ENCODE measurements at regions not wholly inside any gene's neighbourhood (a gene's known extent, or its start where the extent isn't known, plus 50 kb on each side); places are given as distances from the start of the nearest gene placed in this dataset.
A peak's percentile ranks its signal among the peaks of the same experiment; 100 is the strongest.
"Not testable (repeated sequence)": the region's sequence is repeated elsewhere in the genome, so short reads cannot be mapped to it uniquely, and the experiment has no call there.

DNA sequence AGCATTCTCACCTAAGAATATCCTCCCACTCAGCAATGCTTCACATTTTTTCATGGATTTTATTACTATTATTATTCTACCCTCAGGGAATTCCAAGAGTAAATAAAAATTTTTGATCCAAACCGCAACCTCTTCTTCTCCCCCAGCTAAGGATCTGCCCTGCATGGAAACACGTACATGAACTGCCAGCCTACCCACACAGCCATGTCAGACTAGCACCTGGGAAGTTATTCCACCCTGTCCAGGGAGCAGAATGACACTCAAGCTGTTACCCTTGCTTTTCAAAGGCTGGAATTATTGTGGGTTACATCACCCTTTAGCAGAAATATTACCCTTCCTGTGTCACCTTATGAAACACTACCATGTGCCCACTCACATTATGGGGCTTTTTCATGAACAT, 227.3 kb upstream of the USP15 start:
- no peak for DNase-seq

DNA sequence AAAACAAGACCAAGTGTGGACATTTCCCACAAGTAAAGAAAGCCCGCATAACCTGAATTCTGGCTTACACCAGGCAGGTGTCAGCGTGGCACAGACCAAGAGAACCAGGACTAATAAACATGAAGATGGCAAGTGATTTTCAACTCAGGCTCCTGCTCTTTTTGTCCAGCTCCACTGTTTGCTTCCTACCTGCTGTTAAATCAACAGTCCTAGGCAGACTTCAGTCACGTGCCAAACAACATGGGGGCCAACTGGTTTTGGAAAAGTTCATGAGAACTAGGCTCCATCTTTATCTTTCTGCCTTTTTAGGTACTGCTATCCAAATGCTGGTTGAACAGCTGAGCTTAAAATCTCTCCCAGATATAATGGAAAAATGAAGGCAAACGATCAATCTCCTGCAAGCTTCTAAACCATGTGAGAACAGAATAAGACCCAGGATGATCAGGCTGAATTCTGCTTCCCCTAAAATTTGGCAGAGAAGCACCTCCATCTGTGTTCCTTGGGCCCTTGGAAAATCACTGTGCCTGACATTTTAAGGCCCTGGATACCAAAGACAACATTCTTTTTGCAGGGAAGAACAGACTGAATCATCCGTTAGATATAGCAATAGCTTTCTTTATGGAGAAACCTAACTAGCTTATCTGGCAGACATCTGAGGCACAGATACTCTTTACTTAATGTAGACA, 215.6 kb upstream of the USP15 start:
- no peak for DNase-seq

DNA sequence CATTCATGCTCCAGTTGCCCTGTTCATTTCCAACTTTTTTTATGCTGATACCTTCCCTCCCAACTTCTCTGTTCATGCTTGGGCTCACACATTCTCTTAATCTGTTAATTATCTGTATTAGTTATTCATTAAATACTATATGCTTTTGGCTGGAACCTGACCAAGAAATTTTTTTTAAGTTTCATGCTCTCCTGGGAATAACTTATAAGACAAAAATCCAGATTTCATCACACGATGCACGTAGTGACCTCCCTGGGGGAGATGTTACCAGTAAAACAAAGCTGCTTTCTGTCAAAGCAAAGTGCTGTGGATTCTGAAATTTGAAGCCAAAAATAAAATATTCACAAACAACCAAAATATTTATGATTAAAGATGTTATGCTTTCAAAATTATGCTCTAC, 215.0 kb upstream of the USP15 start:
- DNase-seq = no peak

DNA sequence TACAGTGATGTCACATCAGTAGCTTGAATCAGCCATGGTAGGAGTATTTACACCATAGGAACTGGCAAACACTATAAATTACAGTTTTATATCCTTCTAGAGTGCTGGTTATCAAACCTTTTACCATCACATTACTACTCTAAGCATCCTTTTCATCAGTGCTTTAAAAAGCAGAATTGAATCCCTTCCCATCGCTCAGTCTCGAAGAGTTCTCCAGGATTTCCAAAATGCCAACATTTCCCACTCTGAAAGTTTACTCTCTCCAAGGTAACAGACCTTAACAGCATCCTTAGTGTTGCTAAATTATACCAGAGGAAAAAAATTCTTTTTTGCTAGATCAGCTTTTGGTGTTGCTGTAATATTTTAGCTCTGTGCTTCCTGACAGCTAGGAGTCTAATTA, 209.4 kb upstream of the USP15 start:
- DNase-seq = no peak

DNA sequence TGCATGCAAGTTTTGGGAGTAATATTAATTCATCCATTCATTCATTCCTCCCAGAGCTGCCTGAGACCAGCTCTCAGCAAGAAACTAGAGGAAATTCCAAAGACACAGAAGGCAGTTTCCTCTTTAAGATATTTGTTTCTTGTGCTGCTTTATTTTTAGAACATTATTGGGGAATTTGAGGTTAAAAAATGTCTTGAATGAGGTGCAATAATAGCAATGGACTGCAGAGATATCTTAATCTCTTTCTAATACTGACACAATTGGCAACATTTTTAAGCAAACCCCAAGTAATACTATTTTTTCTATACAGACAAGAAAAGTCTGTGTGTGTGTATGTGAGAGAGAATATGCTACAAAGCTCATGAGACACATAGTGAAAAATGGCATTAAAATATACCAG, 190.2 kb upstream of the USP15 start:
- no peak for DNase-seq

DNA sequence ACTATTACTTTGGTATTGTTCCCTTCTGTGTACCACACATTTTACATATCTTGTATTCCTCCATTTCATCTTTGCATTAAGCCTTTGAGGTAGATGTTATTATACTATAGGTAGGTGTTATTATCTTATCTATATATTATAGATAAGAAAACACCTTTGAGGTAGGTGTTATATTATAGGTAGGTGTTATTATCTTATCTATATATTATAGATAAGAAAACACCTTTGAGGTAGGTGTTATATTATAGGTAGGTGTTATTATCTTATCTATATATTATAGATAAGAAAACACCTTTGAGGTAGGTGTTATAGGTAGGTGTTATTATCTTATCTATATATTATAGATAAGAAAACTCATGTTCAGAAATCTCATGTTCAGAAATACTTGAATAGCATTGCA, 187.0 kb upstream of the USP15 start:
- not testable (repeated sequence) for DNase-seq

DNA sequence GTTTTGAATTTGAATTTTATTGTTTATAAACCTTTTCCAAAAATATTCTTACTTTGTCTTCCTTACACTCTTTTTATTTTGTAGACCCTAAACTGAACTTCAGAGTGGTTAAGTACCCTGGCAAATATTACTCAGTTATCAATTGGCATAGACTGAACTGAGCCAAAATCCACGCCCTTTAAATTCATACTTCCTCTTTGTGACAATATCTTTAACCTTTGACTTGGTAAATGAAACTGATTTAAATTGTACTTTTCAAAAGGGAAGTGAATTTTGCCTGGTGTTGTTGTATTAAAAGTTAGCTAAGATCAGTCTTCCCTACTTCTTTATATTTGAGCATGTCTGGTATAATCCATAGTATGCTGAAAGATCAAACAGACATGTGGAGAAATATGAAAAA, 184.3 kb upstream of the USP15 start:
- DNase-seq = no peak

DNA sequence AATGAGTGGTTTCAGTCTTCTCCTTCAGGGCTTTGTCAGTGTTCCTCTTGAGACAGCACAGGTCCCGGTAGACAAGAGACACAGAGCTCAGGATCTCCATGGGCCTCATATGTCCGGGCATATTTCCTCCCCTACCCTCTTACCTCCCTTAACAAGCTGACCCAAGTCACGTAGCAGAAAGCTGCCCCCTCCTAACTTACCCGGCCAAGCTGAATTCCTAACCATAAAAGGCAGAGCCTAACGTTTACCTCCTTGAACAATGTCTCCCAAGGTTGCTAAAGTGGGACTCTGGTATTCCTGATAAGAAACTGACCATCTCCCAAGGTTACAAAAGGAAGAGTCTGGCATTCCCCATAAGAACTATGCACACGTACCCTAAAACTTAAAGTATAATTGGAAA, 182.2 kb upstream of the USP15 start:
- DNase-seq = no peak

DNA sequence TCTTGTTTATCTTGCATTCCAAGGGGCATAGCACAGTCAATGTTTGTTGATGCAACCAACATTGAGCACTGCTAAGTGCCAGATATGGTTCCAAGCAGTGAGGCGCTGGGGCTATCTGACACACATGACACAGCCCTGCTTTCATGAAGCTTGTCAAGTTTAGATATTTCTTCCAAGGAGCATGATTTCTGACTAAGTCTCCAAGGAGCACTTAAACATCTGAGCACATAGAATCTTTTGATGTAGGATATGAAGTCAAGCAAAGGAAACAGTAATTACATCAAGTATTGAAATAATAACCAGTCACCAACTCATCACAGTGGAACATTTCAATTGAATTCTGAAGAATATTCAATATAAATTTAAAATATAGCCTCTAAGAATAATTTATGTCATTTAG, 177.8 kb upstream of the USP15 start:
- no peak for DNase-seq

DNA sequence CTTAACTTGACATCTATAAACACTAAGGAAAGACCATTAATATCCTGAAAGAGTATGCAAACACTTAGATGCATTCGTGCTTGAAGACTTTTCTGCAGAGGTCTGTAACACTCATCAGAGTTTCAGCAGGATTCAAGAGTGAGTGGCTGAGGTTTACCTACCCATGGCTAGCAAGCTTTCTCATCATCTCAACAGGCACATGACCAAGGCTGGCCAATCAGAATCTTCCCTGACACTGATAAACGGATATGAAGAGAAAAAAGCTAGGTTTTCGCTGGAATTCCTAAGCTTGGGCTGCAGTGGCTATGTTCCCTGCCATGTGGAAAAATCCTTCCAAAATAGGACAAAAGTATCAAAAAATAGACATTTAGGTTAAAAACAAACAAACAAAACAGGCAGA, 162.1 kb upstream of the USP15 start:
- no peak for DNase-seq

DNA sequence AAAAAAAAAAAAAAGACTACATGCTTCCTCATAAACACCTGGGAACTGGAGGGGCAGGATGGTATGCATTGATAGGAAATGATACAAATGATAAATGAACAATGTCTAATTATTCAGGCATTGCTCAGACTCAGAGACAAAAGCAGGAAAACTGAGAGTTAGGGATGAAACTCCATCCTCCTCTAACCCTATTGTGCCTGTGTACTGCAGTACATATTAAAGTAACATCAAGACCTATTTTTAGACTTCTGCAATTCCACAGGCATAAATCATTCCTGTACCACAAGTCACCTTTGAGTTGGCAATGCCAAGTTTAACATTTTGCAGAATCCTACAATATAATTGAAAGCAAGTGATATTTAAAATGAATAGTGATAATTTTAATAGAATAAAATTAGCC, 156.5 kb upstream of the USP15 start:
- DNase-seq = no peak

DNA sequence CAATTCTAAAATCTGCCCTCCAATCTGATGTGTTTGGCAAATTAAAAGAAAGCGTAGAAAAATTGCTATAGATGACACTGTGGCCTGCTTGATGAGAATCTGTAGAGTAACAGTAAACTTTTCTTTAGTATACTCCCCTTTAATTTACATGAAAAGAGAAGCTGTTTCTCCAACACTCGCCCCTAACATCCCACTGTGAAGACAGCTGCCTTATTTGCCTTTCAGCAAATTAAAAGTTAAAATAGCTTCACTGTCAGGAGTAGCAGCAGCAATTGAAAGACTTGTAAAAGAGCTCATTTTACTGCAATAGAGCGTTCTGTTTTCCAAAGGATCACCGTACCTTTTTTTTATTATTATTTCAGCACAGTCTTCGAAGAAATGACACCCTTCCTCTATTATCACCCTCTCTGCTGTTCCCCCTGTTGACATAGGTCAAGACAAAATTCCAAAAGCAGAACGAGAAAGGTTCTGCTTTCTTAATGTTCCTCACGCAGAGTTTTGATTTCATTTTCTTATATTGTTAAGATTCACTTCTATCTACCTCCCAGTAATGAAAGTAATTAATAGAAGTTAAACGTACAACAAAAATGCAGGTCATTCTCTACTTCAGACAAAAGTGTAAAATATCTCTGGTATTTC, 153.5 kb upstream of the USP15 start:
- DNase-seq = no peak

DNA sequence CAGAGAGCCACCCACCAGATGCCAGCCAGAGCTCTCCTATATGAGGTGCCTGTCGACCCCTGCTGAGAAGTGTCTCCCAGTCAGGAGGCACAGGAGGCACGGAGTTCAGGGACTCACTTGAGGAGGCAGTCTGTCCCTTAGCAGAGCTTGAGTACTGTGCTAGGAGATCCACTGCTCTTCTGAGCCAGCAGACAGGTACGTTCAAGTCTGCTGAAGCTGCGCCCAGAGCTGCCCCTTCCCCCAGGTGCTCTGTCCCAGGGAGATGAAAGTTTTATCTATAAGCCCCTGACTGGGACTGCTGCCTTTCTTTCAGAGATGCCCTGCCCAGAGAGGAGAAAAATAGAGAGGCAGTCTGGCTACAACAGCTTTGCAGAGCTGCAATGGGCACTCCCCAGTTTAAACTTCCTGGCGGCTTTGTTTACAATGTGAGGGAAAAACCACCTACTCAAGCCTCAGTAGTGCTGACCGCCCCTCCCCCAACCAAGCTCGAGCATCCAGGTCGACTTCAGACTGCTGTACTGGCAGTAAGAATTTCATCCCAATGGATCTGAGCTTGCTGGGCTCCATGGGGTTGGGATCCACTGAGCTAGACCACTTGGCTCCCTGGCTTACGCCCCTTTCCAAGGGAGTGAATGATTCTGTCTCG, 146.7 kb upstream of the USP15 start:
- DNase-seq = no peak

DNA sequence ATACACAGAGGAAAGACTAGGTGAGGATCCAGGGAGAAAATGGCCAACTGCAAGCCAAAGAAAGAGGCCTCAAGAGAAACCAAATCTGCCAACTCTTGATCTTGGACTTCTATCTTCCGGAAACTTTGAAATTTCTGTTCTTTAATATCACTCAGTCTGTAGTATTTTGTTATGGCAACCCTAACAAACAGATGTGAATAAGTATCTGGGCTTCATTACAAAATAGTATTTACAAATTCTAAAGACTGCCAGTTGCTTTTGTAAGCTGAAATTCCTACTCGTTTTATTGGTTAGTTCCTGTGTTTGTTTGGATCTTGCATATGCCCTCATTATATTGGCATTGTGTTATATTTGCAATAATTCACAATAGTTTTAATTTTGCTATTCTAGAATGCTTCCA, 143.2 kb upstream of the USP15 start:
- DNase-seq = no peak

DNA sequence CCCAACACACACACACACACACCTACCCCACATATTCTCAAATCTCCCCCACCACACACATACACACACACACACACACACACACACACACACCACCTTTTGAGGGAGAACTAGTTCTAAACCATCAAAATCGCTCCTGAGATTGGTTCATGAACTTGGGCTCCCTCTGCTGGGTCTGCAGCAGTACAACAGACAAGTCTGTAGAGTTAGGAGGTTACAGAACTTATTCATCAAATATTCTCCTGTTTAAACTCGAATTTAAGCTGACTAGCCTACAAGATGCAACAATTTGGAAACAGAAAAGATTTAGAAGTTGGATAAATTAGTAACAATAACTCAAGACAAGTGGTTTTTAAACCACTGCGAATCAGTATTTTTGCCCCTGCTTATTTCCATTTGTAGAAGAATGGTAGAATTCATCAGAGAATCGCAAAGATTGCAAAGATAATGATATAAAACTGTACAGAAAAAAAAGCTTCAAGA, 136.4 kb upstream of the USP15 start:
- peak; percentile 13 for DNase-seq

DNA sequence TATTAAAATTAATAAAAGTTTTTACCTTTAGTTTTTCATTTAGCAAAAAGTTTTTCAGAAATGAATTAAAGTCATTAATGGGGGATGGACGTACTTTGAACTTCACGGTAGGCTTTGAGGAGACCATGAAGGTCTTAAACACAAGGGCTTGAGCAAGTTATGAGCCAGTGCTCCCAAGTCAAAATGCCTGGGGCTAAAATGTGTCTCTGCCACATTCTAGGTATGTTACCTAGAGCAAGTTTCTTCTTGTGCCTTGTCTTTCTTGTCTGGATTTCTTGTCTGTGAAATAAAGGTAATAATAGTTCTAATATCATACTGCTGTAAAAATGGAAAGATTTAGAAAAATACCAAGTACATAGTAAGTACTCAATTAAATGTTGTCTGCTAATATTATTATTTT, 132.7 kb upstream of the USP15 start:
- no peak for DNase-seq

DNA sequence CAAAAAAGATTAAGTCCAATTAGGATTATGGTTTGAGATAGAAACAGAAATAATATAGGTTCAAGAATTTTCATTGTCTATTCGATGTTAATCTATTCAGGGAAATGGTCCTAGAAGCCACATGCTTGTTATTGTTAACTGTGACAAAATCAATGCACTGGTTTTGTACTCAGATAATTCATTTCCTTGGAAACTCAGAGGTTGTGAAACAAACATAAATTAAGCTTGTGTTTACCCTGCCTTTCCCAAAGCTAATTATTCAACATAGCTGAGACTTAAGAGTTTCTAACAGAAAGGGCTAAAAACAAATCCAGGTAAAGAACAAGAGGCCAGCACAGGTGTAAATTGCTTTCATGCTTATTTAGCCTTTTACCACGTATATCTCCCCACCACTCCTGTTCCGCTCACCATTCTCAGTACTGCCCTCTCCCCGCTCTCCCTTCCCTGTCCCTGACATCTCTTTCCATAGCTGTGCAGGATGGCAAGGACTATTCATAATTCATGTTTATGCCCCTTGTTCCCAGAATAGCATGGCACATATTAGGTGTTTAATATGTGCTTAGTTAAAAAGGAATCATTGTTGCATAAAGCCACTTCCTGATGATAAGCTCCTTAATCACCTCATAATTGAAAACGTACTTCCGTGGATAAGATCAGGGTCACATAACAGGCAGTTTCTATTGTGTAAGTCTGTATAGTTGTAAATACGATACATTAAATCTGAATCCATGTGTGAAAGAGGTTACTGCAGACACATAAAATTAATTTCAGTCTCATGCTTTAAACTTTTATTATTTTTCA, 131.8 kb upstream of the USP15 start:
- no peak for DNase-seq

DNA sequence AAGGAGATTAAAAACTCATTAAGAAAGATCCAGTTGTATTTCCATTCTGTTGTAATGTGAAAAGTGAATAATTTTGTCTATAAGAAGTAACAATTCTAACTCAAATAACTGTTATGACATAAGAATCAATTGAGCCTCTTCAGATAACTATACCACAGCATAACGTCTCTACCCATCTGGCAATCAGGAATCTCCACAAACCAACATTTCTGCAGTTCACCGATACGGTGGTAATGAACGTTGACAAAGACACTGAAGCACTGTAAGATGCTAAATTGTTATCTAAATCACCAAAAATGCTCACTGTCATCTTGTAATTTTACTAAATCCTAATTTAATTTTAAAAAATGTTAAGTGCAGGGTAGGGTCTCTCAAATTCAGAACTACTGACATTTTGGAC, 130.9 kb upstream of the USP15 start:
- no peak for DNase-seq

DNA sequence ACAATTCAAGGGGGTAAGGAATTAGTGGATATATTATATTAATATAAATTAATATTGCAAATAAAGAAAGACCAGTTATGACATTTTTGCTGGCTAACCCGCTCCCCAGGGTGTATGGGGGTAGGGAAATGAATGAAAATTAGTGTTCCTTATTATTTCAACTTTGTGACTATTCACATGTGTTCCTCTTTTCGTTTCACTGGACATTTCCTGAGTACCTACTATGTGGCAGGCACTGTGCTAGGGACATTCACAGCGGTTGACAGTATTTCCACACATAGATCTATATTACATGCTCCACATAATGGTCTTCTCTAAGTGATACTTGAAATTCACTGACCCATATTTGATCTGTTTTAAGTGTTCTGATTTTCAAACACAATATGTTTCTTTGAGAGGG, 129.8 kb upstream of the USP15 start:
- DNase-seq = no peak

DNA sequence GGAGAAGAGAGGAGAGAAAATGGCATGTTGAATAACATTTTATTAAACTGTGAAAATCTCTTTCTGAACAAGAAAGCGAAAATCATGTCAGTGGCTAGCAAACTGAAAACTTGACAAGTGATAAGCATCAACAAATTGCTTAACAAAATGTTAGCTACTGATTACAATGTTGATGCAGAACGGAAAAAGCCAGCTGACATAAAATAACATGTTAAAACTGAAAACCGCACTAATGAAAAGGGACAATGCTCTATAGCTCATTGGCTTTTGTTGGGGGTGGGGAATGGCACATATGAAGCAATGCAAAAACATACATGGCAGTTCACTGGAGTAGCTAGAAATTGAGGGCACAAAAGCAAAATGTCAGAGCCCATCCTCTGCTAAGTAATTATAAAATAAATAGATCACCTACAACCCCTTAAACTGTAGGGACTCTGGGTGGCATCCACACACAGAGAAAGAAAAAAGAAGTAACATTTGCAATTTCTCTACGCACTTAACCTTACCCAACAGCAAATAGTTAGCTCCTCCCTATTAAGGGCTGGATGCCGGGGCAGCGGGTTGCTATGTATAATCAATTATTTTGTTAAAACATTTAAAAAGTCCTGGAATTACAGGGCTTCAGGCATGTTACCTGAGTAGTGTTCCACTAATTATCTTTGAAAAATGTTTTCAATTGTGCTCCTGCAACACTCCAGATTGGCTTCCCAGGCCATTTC, 129.2 kb upstream of the USP15 start:
- DNase-seq = no peak

DNA sequence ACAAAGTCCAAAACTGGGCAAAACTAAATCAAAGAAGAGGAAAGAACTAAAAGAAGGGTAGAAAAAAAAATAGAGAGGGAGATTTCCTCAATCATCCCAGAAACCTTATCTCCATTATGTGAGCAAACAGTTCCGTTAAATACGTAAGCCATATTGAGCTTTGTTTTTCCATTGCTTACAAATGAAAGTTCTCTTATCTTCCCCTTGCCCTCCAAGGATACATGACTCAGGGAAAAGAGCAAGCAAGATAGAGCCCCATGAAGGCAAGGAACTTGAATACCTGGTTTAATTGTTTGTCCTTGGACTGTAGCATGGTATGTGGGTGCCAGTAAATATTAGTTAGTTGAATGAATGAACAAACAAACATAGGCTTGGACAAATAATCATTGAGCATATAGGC, 126.8 kb upstream of the USP15 start:
- DNase-seq = no peak

DNA sequence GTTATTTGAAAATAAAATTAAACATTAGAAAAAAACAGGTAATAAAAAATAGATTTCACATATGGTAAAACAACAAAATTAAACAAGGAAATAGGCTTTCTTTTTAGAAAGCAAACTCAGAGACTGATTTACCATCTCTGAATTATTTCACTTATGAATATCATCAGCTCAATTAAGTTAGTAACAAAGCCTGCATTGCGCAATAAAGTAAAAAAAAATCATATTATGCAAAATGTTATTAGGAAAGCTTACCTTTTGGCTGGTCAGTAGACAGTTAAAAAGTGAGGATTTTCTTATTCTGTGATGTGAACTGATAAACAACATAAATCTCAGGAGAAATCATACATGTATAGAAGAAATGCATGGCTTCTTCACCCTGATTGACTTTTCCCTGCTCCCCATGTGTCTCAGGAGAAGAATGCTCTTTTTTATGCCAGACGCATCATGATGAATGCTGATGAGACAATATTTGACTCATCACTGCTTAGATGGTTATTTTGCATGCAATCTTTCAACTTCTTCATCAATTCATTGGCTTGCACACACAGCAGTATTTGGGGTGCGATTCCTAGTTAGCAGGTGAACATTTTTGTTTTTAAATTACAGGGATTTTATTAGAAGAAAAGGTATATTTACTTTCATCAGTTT, 124.5 kb upstream of the USP15 start:
- DNase-seq = no peak

All from occipital lobe (tissue), 1 donor.